NCI-H69 (cell line): ENCODE measurements at regions not wholly inside any gene's neighbourhood (a gene's known extent, or its start where the extent isn't known, plus 50 kb on each side); places are given as distances from the start of the nearest gene placed in this dataset.
A peak's percentile ranks its signal among the peaks of the same experiment; 100 is the strongest.

Source experiments
- DNase-seq: peaks from one replicate; lab custom pipeline; 2025; lab: John Stamatoyannopoulos, UW

- DNase-seq: no peak
These were observed 254.1 kb upstream of the GLI3 start for GRCh38 chr7:42491106-42491505.

- no peak for DNase-seq
These were observed 252.3 kb upstream of the GLI3 start for GRCh38 chr7:42489299-42489698.

- DNase-seq: no peak
These were observed 248.3 kb upstream of the GLI3 start for GRCh38 chr7:42485301-42485766.

- no peak for DNase-seq
These were observed 246.9 kb upstream of the GLI3 start for GRCh38 chr7:42483886-42484285.

GRCh38 chr7:42479816-42480633, 243.0 kb upstream of the GLI3 start:
- no peak for DNase-seq

- no peak for DNase-seq
These were observed 242.4 kb upstream of the GLI3 start for GRCh38 chr7:42479452-42479815.

GRCh38 chr7:42478717-42479116, 241.7 kb upstream of the GLI3 start:
- no peak for DNase-seq

GRCh38 chr7:42476255-42476654, 239.2 kb upstream of the GLI3 start:
- DNase-seq: no peak

GRCh38 chr7:42475082-42475481, 238.1 kb upstream of the GLI3 start:
- no peak for DNase-seq

- no peak for DNase-seq
These were observed 236.1 kb upstream of the GLI3 start for GRCh38 chr7:42473099-42473498.

GRCh38 chr7:42471573-42472174, 234.7 kb upstream of the GLI3 start:
- no peak for DNase-seq

- DNase-seq: no peak
These were observed 232.3 kb upstream of the GLI3 start for GRCh38 chr7:42469341-42469740.

- no peak for DNase-seq
These were observed 231.5 kb upstream of the GLI3 start for GRCh38 chr7:42468471-42468870.

- DNase-seq: no peak
These were observed 224.5 kb upstream of the GLI3 start for GRCh38 chr7:42461537-42461936.

- no peak for DNase-seq
These were observed 223.9 kb upstream of the GLI3 start for GRCh38 chr7:42460933-42461332.

- no peak for DNase-seq
These were observed 223.1 kb upstream of the GLI3 start for GRCh38 chr7:42460148-42460547.

- no peak for DNase-seq
These were observed 220.7 kb upstream of the GLI3 start for GRCh38 chr7:42457663-42458062.

- DNase-seq: no peak
These were observed 219.8 kb upstream of the GLI3 start for GRCh38 chr7:42456756-42457276.

- peak; percentile 5 for DNase-seq
These were observed 219.3 kb upstream of the GLI3 start for GRCh38 chr7:42456267-42456666.

GRCh38 chr7:42453931-42454361, 216.9 kb upstream of the GLI3 start:
- no peak for DNase-seq

- no peak for DNase-seq
These were observed 215.3 kb upstream of the GLI3 start for GRCh38 chr7:42452356-42452755.

GRCh38 chr7:42449431-42449830, 212.4 kb upstream of the GLI3 start:
- no peak for DNase-seq

- no peak for DNase-seq
These were observed 211.9 kb upstream of the GLI3 start for GRCh38 chr7:42448901-42449300.
